ENCODE measurements at regions not wholly inside any gene's neighbourhood (a gene's known extent, or its start where the extent isn't known, plus 50 kb on each side); places are given as distances from the start of the nearest gene placed in this dataset.

GRCh38 chr7:85914437-85914836 lies 727.6 kb upstream of the SEMA3D start:
- TF ChIP-seq, protein P1, sequence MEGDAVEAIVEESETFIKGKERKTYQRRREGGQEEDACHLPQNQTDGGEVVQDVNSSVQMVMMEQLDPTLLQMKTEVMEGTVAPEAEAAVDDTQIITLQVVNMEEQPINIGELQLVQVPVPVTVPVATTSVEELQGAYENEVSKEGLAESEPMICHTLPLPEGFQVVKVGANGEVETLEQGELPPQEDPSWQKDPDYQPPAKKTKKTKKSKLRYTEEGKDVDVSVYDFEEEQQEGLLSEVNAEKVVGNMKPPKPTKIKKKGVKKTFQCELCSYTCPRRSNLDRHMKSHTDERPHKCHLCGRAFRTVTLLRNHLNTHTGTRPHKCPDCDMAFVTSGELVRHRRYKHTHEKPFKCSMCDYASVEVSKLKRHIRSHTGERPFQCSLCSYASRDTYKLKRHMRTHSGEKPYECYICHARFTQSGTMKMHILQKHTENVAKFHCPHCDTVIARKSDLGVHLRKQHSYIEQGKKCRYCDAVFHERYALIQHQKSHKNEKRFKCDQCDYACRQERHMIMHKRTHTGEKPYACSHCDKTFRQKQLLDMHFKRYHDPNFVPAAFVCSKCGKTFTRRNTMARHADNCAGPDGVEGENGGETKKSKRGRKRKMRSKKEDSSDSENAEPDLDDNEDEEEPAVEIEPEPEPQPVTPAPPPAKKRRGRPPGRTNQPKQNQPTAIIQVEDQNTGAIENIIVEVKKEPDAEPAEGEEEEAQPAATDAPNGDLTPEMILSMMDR (IDR thresholded peaks at IDR 0.05; ENCODE audit: insufficient read depth, low read length, poor library complexity, severe bottlenecking) = no peak
- TF ChIP-seq EZH2phosphoT487 (conservative IDR thresholded peaks at IDR 0.05; ENCODE audit: low read length) = no peak

Data from SU-DHL-6 (cell line).